ENCODE measurements at regions not wholly inside any gene's neighbourhood (a gene's known extent, or its start where the extent isn't known, plus 50 kb on each side); places are given as distances from the start of the nearest gene placed in this dataset.

DNA sequence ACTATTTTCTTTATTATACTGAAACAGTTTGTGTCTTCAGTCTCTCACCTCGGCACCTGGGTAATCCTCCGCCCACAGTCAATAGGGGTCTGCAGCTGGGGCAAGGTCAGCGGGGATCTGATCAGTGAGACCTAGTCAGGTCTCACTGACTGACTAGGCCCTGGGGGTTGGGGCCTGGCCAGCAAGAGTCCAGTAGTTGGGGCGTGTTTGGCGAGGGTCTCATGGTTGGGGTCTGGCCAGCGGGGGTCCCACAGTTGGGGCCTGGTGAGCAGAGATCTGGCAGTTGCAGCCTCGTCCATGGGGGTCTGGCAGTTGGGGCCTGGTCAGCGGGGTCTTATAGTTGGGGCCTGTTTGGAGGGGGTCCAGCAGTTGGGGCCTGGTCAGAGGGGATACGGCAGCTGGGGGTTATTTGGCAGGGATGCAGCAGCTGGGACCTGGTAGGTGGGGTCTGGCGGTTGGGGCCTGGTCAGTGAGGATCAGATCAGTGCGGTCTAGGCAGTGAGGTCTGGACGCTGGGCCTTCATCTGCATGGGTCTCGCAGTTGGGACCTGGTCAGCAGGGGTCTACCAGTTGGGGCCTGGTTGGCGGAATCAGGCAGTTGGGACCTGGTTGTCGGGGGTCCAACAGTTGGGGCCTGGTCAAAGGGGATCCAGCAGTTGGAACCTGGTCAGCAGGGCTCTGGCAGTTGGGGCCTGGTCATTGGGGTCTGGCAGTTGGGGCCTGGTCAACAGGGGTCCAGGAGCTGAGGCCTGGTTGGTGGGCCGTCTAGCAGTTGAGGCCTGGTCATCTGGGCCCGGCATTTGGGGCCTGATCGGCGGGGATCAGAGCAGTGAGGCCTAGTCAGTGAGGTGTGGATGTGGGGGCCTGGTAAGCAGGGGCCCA, 61.1 kb upstream of the TPM4 start:
- CTCF ChIA-PET, result no interaction called here
- no peak overlapping the region for H3K4me3 ChIP-seq (replicated peaks in 1 of 3; ENCODE audit: insufficient read depth in 1 of 3, low read depth in 1 of 3, low read length in 3 of 3)
- no peaks in the 10 kb centered on the region for H3K9me1 ChIP-seq (replicated peaks; ENCODE audit: control insufficient read depth, extremely low read depth, insufficient read depth, low read length)
- FAIRE-seq, result no peak
- H3K27ac ChIP-seq (ENCODE audit: insufficient read depth, low read depth, low read length), result no peak overlapping the region
- no peaks in the 10 kb centered on the region for H4K20me1 ChIP-seq (replicated peaks; ENCODE audit: control insufficient read depth, extremely low read depth, insufficient read depth, low read length)
- H3K9ac ChIP-seq (replicated peaks; ENCODE audit: extremely low read depth, insufficient read depth, low read length), result no peak overlapping the region
- TF ChIP-seq GATA2 (IDR thresholded peaks at IDR 0.05; ENCODE audit: insufficient read depth, insufficient read length, low read depth, low read length) (no peak), FOS (IDR thresholded peaks at IDR 0.05; ENCODE audit: borderline replicate concordance, insufficient read depth, low read length) (no peak), MYC (IDR thresholded peaks at IDR 0.05; ENCODE audit: low read depth, low read length) (no peak), POLR2AphosphoS5 (IDR thresholded peaks at IDR 0.05; ENCODE audit: insufficient read depth, low read depth, low read length) (no peak), EZH2 (IDR thresholded peaks at IDR 0.05; ENCODE audit: borderline replicate concordance, low read depth, low read length, severe bottlenecking) (no peak), POLR2A (IDR thresholded peaks at IDR 0.05; ENCODE audit: low read depth, low read length) (no peak), JUN (IDR thresholded peaks at IDR 0.05; ENCODE audit: borderline replicate concordance, insufficient read depth, insufficient read length, low read depth) (no peak)
- TF ChIP-seq, protein P1, sequence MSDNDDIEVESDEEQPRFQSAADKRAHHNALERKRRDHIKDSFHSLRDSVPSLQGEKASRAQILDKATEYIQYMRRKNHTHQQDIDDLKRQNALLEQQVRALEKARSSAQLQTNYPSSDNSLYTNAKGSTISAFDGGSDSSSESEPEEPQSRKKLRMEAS (IDR thresholded peaks at IDR 0.05; ENCODE audit: insufficient read depth, insufficient read length), result no peak
- TF ChIP-seq, protein P2, sequence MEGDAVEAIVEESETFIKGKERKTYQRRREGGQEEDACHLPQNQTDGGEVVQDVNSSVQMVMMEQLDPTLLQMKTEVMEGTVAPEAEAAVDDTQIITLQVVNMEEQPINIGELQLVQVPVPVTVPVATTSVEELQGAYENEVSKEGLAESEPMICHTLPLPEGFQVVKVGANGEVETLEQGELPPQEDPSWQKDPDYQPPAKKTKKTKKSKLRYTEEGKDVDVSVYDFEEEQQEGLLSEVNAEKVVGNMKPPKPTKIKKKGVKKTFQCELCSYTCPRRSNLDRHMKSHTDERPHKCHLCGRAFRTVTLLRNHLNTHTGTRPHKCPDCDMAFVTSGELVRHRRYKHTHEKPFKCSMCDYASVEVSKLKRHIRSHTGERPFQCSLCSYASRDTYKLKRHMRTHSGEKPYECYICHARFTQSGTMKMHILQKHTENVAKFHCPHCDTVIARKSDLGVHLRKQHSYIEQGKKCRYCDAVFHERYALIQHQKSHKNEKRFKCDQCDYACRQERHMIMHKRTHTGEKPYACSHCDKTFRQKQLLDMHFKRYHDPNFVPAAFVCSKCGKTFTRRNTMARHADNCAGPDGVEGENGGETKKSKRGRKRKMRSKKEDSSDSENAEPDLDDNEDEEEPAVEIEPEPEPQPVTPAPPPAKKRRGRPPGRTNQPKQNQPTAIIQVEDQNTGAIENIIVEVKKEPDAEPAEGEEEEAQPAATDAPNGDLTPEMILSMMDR (IDR thresholded peaks at IDR 0.05; ENCODE audit: extremely low read depth in 1 of 2, insufficient read depth in 1 of 2, low read depth in 1 of 2, low read length in 2 of 2), result no peak
- no peaks in the 10 kb centered on the region for H3K36me3 ChIP-seq (ENCODE audit: control insufficient read depth in 2 of 2, extremely low read depth in 1 of 2, insufficient read depth in 2 of 2, low read length in 2 of 2)
- no peaks in the 10 kb centered on the region for H3K79me2 ChIP-seq (ENCODE audit: control insufficient read depth, insufficient read depth, low read length)
- BruUV-seq (replicated peaks), result no TSS peak
- H3K4me2 ChIP-seq (ENCODE audit: insufficient read depth, low read length), result no peak overlapping the region
- H3K9me3 ChIP-seq (replicated peaks; ENCODE audit: control insufficient read depth, insufficient read depth, low read length), result no peaks in the 10 kb centered on the region
- POLR2A ChIA-PET, result no interaction called here
- dilution Hi-C loops (cut with MboI; ENCODE audit: extremely low pct_ligation_motif_present, low sequenced_read_pairs) (no loop called here), intact Hi-C loops (cut with micrococcal nuclease) (no loop called here)
- H3K27me3 ChIP-seq (ENCODE audit: control insufficient read depth in 2 of 2, insufficient read depth in 2 of 2, low read length in 2 of 2), result no peaks in the 10 kb centered on the region
- no peak for DNase-seq (ENCODE audit: low read depth, low spot score)
- H2AFZ ChIP-seq (ENCODE audit: low read depth, low read length), result no peak overlapping the region
- no peaks in the 10 kb centered on the region for H3K4me1 ChIP-seq (ENCODE audit: control insufficient read depth, extremely low read depth, insufficient read depth, low read length)
